A673 (cell line): ENCODE measurements at regions not wholly inside any gene's neighbourhood (a gene's known extent, or its start where the extent isn't known, plus 50 kb on each side); places are given as distances from the start of the nearest gene placed in this dataset.

Source experiments
- EZH2 ChIP-seq: fragments of 200-600 bp; sonication (generic); IDR thresholded peaks from 2 replicates; pipeline ENCODE4 v1.6.1; 2017; ENCODE audit warnings: borderline replicate concordance, low read depth, mild to moderate bottlenecking, mixed read lengths, antibody characterized with exemption, low read length; ENCODE audit not compliant: poor library complexity, severe bottlenecking
- TF ChIP-seq, protein P1 (sequence below): fragments of 300-800, 200-600 bp; sonication (generic); conservative IDR thresholded peaks from 2 replicates; pipeline ENCODE4 v1.5.1; 2017; ENCODE audit warnings: low read depth, mild to moderate bottlenecking, antibody characterized with exemption, low read length, moderate library complexity, mixed read lengths

DNA sequence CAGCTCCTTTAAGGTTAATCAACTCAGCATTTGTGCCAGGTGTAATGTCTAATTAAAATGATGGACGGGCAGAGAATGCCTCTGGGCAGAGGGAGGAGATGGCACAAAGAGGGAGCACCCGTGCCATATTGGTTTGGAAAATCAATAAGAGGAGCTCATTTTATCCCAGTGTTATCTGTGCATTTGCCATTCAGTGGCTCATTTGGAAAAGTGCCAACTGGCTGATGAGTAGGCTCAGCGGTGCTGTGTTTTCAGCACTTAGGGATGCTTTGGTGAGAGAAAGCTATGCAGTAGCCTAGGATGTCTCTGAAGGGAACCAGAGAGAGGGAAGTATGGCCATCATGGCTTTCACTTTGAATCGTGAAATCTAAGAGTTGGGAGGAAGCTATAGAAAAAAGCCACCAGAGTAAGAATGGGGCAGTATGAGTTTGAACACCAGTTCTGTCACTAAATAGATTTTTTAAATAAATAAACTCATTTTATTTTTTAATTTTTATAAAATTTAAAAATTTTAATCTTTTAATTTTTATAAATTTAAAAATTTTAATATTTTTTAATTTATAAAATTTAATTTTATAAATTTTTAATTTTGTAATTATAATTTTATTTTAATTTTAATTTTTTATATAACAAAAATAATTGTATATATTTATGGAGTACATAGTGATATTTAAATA lies 472.8 kb downstream of the BRINP1 start:
- TF ChIP-seq, protein P1, sequence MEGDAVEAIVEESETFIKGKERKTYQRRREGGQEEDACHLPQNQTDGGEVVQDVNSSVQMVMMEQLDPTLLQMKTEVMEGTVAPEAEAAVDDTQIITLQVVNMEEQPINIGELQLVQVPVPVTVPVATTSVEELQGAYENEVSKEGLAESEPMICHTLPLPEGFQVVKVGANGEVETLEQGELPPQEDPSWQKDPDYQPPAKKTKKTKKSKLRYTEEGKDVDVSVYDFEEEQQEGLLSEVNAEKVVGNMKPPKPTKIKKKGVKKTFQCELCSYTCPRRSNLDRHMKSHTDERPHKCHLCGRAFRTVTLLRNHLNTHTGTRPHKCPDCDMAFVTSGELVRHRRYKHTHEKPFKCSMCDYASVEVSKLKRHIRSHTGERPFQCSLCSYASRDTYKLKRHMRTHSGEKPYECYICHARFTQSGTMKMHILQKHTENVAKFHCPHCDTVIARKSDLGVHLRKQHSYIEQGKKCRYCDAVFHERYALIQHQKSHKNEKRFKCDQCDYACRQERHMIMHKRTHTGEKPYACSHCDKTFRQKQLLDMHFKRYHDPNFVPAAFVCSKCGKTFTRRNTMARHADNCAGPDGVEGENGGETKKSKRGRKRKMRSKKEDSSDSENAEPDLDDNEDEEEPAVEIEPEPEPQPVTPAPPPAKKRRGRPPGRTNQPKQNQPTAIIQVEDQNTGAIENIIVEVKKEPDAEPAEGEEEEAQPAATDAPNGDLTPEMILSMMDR = no peak
- TF ChIP-seq EZH2 = no peak
